Transverse colon (tissue), 4 donors: ENCODE measurements at regions not wholly inside any gene's neighbourhood (a gene's known extent, or its start where the extent isn't known, plus 50 kb on each side); places are given as distances from the start of the nearest gene placed in this dataset.
"Not testable (repeated sequence)": the region's sequence is repeated elsewhere in the genome, so short reads cannot be mapped to it uniquely, and the experiment has no call there.

Source experiments
- DNase-seq: peaks from one replicate; pipeline ENCODE4 v3.0.0-alpha.2; 2019
- H3K27ac ChIP-seq, 4 donors: fragments of 200-600 bp; sonication (generic); 2 replicates each; pipeline ENCODE4 v1.5.1; 2016 to 2018; ENCODE audit warnings: inconsistent platforms in 4 of 4
- H3K27me3 ChIP-seq: fragments of 200-600 bp; sonication (generic); 2 replicates; pipeline ENCODE4 v1.5.1; 2017; ENCODE audit warnings: inconsistent platforms
- H3K36me3 ChIP-seq, 4 donors: fragments of 200-600 bp; sonication (generic); 2 replicates each; pipeline ENCODE4 v1.5.1; 2017 to 2019; ENCODE audit warnings: inconsistent platforms in 4 of 4
- H3K4me1 ChIP-seq, 4 donors: fragments of 200-600 bp; sonication (generic); 2 replicates each; pipeline ENCODE4 v1.5.1; 2017 to 2020; ENCODE audit warnings: inconsistent platforms in 4 of 4
- H3K4me3 ChIP-seq, 4 donors: fragments of 200-600 bp; sonication (generic); 1 replicate in 1 of 4; 2 replicates in 3 of 4; pipeline versions ENCODE4 v1.5.1 to v1.6.1; 2017 to 2019; ENCODE audit warnings: inconsistent platforms in 4 of 4
- H3K9me3 ChIP-seq, 2 donors: fragments of 200-600 bp; sonication (generic); 2 replicates each; pipeline ENCODE4 v1.5.1; 2017 to 2019; ENCODE audit warnings: inconsistent platforms in 2 of 2
- WGBS, 2 donors: methylation state at CpG; one replicate each; pipeline ENCODE4 v1.1.5; 2018; ENCODE audit warnings: low coverage in 1 of 2; 5-methylcytosine and 5-hydroxymethylcytosine counted together
- in situ Hi-C, 4 donors: fragments of 200-750 bp; cut with MboI; loops; one replicate each; pipeline versions ENCODE4 v1.15.0 to v1.15.1; 2017; ENCODE audit warnings: low sequenced_read_pairs in 3 of 4, low pct_ligation_motif_present in 1 of 4, low pct_unique_long_range_greater_than_20kb in 1 of 4
- intact Hi-C: fragments of 100-400 bp; cut with DNase I; formaldehyde crosslinking; loops from one replicate; pipeline ENCODE4 v1.15.1; 2023; ENCODE audit warnings: low total_unique reads
- small RNA-seq, 4 donors: library from RNA; depleted of rRNA; stranded (forward); fragments of <200 nt; gene quantifications; one replicate each; pipeline ENCODE3, GENCODE V24; 2016

- H3K4me1 ChIP-seq, in situ Hi-C loops, H3K27ac ChIP-seq, H3K27me3 ChIP-seq, DNase-seq, intact Hi-C loops, H3K9me3 ChIP-seq, H3K4me3 ChIP-seq, H3K36me3 ChIP-seq: not testable (repeated sequence)
- WGBS, 2 donors = no CpG with 5 or more reads among the region's 42 CpGs
These were observed 80.8 kb downstream of the POTEB2 start for GRCh38 chr15:20785151-20785936.

GRCh38 chr15:20783598-20784184 is 82.4 kb downstream of the POTEB2 start:
- H3K27ac ChIP-seq, intact Hi-C loops, DNase-seq, H3K4me3 ChIP-seq, in situ Hi-C loops, H3K27me3 ChIP-seq, H3K36me3 ChIP-seq, H3K9me3 ChIP-seq, H3K4me1 ChIP-seq: not testable (repeated sequence)
- WGBS, 2 donors = no CpG with 5 or more reads among the region's 36 CpGs

GRCh38 chr15:20775412-20775811 is 90.7 kb downstream of the POTEB2 start:
- H3K4me1 ChIP-seq, DNase-seq, H3K9me3 ChIP-seq, H3K36me3 ChIP-seq, intact Hi-C loops, H3K4me3 ChIP-seq, in situ Hi-C loops, H3K27me3 ChIP-seq, H3K27ac ChIP-seq: not testable (repeated sequence)
- no CpG with 5 or more reads among the region's 41 CpGs for WGBS, 2 donors

GRCh38 chr15:20767943-20768342 is 98.2 kb downstream of the POTEB2 start:
- H3K9me3 ChIP-seq, H3K36me3 ChIP-seq, H3K27me3 ChIP-seq, H3K4me3 ChIP-seq, H3K27ac ChIP-seq, intact Hi-C loops, in situ Hi-C loops, H3K4me1 ChIP-seq, DNase-seq: not testable (repeated sequence)
- no CpG with 5 or more reads among the region's 2 CpGs for WGBS, 2 donors

GRCh38 chr15:20762422-20762821 is 103.7 kb downstream of the POTEB2 start:
- H3K27me3 ChIP-seq, DNase-seq, in situ Hi-C loops, intact Hi-C loops, H3K27ac ChIP-seq, H3K4me1 ChIP-seq, H3K9me3 ChIP-seq, H3K4me3 ChIP-seq, H3K36me3 ChIP-seq: not testable (repeated sequence)
- no CpG with 5 or more reads among the region's 3 CpGs for WGBS, 2 donors

- intact Hi-C loops, in situ Hi-C loops: not testable (repeated sequence)
- no CpG with 5 or more reads among the region's 10 CpGs for WGBS, 2 donors
These were observed 109.7 kb downstream of the POTEB2 start for GRCh38 chr15:20756440-20756839.

GRCh38 chr15:20755665-20756398 is 110.3 kb downstream of the POTEB2 start:
- H3K4me1 ChIP-seq, H3K36me3 ChIP-seq, H3K4me3 ChIP-seq, intact Hi-C loops, H3K9me3 ChIP-seq, H3K27ac ChIP-seq, in situ Hi-C loops, H3K27me3 ChIP-seq: not testable (repeated sequence)
- WGBS, 2 donors = no CpG with 5 or more reads among the region's 65 CpGs
- DNase-seq = peak; percentile 7

More at GRCh38 chr15:20756440-20756839, 109.7 kb downstream of the POTEB2 start:
- H3K27me3 ChIP-seq, DNase-seq, H3K4me1 ChIP-seq, H3K36me3 ChIP-seq, H3K4me3 ChIP-seq, H3K9me3 ChIP-seq, H3K27ac ChIP-seq: not testable (repeated sequence)

- in situ Hi-C loops, DNase-seq, H3K4me1 ChIP-seq, H3K4me3 ChIP-seq, intact Hi-C loops, H3K9me3 ChIP-seq, H3K27me3 ChIP-seq, H3K27ac ChIP-seq, H3K36me3 ChIP-seq: not testable (repeated sequence)
- WGBS, 2 donors = 27 to 43% methylated on average over 1 of the region's 1 CpG
These were observed 132.6 kb downstream of the POTEB2 start for GRCh38 chr15:20733493-20733892.

Small RNA genes in the stretch of these regions (small RNA-seq; reads per million reads assigned to genes)
- 0 reads per million in 4 donors for gene RNU6-498P
